Glutamatergic neuron (in vitro differentiated cells): ENCODE measurements at regions not wholly inside any gene's neighbourhood (a gene's known extent, or its start where the extent isn't known, plus 50 kb on each side); places are given as distances from the start of the nearest gene placed in this dataset.

Experiments
- DNase-seq: peaks from one replicate; pipeline ENCODE4 v3.0.0; 2022
- H3K27ac Mint-ChIP-seq: one replicate; pipeline ENCODE4 v1.8.0; 2020; ENCODE audit warnings: mild to moderate bottlenecking, mixed read lengths, inconsistent platforms; ENCODE audit not compliant: unreplicated experiment
- H3K27me3 Mint-ChIP-seq: one replicate; pipeline ENCODE4 v1.8.0; 2020; ENCODE audit warnings: mild to moderate bottlenecking, moderate library complexity, mixed read lengths, inconsistent platforms; ENCODE audit not compliant: unreplicated experiment
- H3K36me3 Mint-ChIP-seq: one replicate; pipeline ENCODE4 v1.8.0; 2020; ENCODE audit warnings: mild to moderate bottlenecking, mixed read lengths, inconsistent platforms; ENCODE audit not compliant: unreplicated experiment
- H3K4me1 Mint-ChIP-seq: one replicate; pipeline ENCODE4 v1.8.0; 2020; ENCODE audit warnings: mild to moderate bottlenecking, low read depth, mixed read lengths, inconsistent platforms; ENCODE audit not compliant: unreplicated experiment
- H3K4me3 Mint-ChIP-seq: one replicate; pipeline ENCODE4 v1.8.0; 2020; ENCODE audit warnings: mild to moderate bottlenecking, mixed read lengths, inconsistent platforms; ENCODE audit not compliant: unreplicated experiment
- H3K9me3 Mint-ChIP-seq: one replicate; pipeline ENCODE4 v1.8.0; 2020; ENCODE audit warnings: mild to moderate bottlenecking, moderate library complexity, mixed read lengths, inconsistent platforms; ENCODE audit not compliant: unreplicated experiment
- TF ChIP-seq, protein P1 (sequence below): fragments of 200-600 bp; sonication (generic); IDR thresholded peaks from one replicate; pipeline ENCODE4 v1.5.0; 2021; ENCODE audit not compliant: partially characterized antibody, unreplicated experiment

DNA sequence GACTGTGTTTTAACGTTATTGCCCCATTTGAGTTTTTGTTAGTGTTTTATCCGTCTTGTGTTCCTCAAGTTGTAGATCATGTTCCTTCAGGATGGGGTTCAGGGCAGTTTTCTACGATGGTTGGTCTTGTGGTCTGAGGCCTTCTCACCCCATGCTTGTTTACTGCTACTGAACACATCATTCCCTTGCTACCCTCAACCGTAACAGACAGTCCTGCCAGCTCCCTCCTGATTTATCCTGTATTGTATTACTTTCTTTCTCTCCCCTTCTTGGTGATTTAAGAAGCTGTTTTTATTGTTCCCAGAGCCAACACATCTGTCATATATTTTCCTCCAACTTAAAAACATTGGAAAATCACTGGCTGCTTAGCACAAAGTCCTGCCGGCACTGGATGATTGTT, 719.8 kb downstream of the INHBA start:
- DNase-seq = no peak
- no peak overlapping the region for H3K27ac Mint-ChIP-seq
- no peaks in the 10 kb centered on the region for H3K36me3 Mint-ChIP-seq
- no peaks in the 10 kb centered on the region for H3K4me1 Mint-ChIP-seq
- no peaks in the 10 kb centered on the region for H3K9me3 Mint-ChIP-seq
- no peaks in the 10 kb centered on the region for H3K27me3 Mint-ChIP-seq
- no peak overlapping the region for H3K4me3 Mint-ChIP-seq
- TF ChIP-seq, protein P1, sequence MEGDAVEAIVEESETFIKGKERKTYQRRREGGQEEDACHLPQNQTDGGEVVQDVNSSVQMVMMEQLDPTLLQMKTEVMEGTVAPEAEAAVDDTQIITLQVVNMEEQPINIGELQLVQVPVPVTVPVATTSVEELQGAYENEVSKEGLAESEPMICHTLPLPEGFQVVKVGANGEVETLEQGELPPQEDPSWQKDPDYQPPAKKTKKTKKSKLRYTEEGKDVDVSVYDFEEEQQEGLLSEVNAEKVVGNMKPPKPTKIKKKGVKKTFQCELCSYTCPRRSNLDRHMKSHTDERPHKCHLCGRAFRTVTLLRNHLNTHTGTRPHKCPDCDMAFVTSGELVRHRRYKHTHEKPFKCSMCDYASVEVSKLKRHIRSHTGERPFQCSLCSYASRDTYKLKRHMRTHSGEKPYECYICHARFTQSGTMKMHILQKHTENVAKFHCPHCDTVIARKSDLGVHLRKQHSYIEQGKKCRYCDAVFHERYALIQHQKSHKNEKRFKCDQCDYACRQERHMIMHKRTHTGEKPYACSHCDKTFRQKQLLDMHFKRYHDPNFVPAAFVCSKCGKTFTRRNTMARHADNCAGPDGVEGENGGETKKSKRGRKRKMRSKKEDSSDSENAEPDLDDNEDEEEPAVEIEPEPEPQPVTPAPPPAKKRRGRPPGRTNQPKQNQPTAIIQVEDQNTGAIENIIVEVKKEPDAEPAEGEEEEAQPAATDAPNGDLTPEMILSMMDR = no peak

DNA sequence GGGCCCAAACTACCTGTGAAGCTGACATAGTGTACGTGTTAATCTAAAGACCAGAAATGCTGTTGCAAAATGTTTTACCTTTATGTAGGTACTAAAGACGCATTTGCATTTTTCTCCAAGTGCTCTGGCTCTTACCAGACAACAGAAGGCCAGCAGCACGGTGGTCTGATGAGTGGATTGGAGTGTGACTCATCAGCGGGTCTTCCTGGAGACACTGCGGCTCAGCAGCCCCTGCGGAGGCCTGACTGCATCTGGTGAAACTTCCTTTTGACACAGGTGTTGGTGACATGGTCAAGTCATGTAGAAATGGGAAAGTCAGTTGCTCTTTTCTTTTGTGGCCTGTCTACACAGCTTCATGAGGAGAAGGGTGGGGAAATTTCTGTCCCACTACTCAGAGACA, 723.6 kb downstream of the INHBA start:
- Mint-ChIP-seq H3K4me1 (no peaks in the 10 kb centered on the region), H3K27me3 (no peaks in the 10 kb centered on the region), H3K9me3 (no peaks in the 10 kb centered on the region), H3K4me3 (no peak overlapping the region), H3K36me3 (no peaks in the 10 kb centered on the region), H3K27ac (no peak overlapping the region)
- no peak for DNase-seq
- TF ChIP-seq, protein P1 = no peak

DNA sequence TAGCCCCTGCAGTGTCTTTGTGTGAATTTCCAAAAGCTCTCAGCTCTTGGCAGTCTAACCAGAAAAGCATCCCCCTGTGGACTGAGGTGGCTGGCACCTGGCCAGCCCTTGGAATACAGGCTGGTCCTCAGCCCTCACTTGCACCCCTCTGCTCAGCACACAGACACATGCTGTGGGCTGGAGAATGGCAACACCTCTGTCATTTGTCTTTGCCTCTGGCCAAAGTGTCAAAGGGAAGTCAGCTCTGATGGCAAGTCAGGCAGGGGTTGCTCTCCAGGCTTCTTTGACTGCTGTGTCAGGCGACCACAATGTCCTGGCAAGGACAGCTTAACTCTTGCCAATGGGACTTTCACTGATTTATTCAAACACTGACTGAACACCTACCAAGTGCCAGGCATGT, 724.8 kb downstream of the INHBA start:
- H3K9me3 Mint-ChIP-seq = no peaks in the 10 kb centered on the region
- no peak overlapping the region for H3K27ac Mint-ChIP-seq
- no peaks in the 10 kb centered on the region for H3K4me1 Mint-ChIP-seq
- no peaks in the 10 kb centered on the region for H3K36me3 Mint-ChIP-seq
- no peak overlapping the region for H3K4me3 Mint-ChIP-seq
- TF ChIP-seq, protein P1 = no peak
- H3K27me3 Mint-ChIP-seq = no peaks in the 10 kb centered on the region
- no peak for DNase-seq

DNA sequence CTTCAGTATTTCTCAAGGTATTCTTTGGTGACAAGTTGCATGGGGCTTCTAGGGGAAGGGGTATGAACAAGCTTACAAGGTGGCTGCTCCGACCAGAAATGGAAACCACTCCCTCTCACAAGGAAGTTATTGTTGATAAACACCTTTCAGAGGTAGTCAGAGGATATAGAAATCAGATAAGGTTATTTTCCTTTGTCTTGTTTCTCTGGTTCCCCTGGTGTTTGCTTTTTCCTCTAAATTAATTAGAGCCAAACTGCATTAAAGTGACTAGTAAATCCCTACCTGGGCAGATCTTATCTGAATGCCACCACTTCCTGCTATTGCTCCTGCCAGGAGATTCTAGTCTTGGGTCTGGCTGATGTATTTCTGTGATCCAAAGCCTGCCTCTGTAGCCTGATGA, 725.4 kb downstream of the INHBA start:
- no peaks in the 10 kb centered on the region for H3K27me3 Mint-ChIP-seq
- H3K4me3 Mint-ChIP-seq = no peak overlapping the region
- H3K4me1 Mint-ChIP-seq = no peaks in the 10 kb centered on the region
- TF ChIP-seq, protein P1 = no peak
- DNase-seq = no peak
- H3K36me3 Mint-ChIP-seq = no peaks in the 10 kb centered on the region
- no peaks in the 10 kb centered on the region for H3K9me3 Mint-ChIP-seq
- no peak overlapping the region for H3K27ac Mint-ChIP-seq

DNA sequence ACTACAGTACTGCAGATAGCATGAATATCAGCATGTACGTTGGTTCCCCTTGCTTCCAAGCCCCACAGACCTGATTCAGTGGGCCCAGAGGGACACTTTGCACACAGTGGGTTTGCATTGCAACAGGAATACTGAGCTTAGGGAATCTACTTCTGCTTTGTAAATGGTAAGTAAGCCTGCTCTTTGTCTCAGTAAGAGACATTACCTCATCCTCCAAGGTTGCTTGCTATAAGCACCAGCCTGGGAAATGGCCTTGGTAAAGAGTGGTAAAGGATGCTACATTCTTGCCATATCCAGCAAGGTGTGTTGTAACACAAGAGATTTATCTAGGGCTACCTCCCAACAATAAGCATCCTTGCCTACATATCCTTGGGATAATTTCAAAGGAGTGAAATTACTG, 730.5 kb downstream of the INHBA start:
- no peak for DNase-seq
- H3K36me3 Mint-ChIP-seq = no peaks in the 10 kb centered on the region
- no peaks in the 10 kb centered on the region for H3K4me1 Mint-ChIP-seq
- TF ChIP-seq, protein P1 = no peak
- H3K9me3 Mint-ChIP-seq = no peaks in the 10 kb centered on the region
- no peaks in the 10 kb centered on the region for H3K27me3 Mint-ChIP-seq
- H3K4me3 Mint-ChIP-seq = no peak overlapping the region
- H3K27ac Mint-ChIP-seq = no peak overlapping the region
